Ovary (tissue), 3 donors: ENCODE measurements at regions not wholly inside any gene's neighbourhood (a gene's known extent, or its start where the extent isn't known, plus 50 kb on each side); places are given as distances from the start of the nearest gene placed in this dataset.

ENCODE experiments used
- EP300 ChIP-seq: sonication (generic); formaldehyde crosslinking; IDR thresholded peaks from one replicate; pipeline ENCODE4 v1.6.1; 2017; ENCODE audit warnings: antibody characterized with exemption
- POLR2A ChIP-seq: fragments of 450-650 bp; IDR thresholded peaks from one replicate; pipeline ENCODE4 v1.6.1; 2017; ENCODE audit warnings: antibody characterized with exemption, mild to moderate bottlenecking, moderate library complexity
- TF ChIP-seq, protein P1 (sequence below), 3 donors: fragments of 450-650 bp in 2 of 3; fragments of 200-600 bp in 1 of 3; IDR thresholded peaks; one replicate each; pipeline versions ENCODE4 v1.5.1 to v1.8.0; 2016 to 2022; ENCODE audit warnings: antibody characterized with exemption in 3 of 3, mild to moderate bottlenecking in 1 of 3
- donor health status: DM: no; HTN: no; CAD: no.

GRCh38 chr5:130939059-130939458 is 226.0 kb downstream of the HINT1 start:
- TF ChIP-seq, protein P1, sequence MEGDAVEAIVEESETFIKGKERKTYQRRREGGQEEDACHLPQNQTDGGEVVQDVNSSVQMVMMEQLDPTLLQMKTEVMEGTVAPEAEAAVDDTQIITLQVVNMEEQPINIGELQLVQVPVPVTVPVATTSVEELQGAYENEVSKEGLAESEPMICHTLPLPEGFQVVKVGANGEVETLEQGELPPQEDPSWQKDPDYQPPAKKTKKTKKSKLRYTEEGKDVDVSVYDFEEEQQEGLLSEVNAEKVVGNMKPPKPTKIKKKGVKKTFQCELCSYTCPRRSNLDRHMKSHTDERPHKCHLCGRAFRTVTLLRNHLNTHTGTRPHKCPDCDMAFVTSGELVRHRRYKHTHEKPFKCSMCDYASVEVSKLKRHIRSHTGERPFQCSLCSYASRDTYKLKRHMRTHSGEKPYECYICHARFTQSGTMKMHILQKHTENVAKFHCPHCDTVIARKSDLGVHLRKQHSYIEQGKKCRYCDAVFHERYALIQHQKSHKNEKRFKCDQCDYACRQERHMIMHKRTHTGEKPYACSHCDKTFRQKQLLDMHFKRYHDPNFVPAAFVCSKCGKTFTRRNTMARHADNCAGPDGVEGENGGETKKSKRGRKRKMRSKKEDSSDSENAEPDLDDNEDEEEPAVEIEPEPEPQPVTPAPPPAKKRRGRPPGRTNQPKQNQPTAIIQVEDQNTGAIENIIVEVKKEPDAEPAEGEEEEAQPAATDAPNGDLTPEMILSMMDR (IDR thresholded peaks at IDR 0.05), result no peak
- no peak for TF ChIP-seq EP300
- TF ChIP-seq POLR2A, result no peak
